CD4-positive, alpha-beta T cell treated with Interleukin-17A for 1 hour (primary cell): ENCODE measurements at regions not wholly inside any gene's neighbourhood (a gene's known extent, or its start where the extent isn't known, plus 50 kb on each side); places are given as distances from the start of the nearest gene placed in this dataset.
"Not testable (repeated sequence)": the region's sequence is repeated elsewhere in the genome, so short reads cannot be mapped to it uniquely, and the experiment has no call there.

Experiments used
- DNase-seq: peaks from one replicate; pipeline ENCODE4 v3.0.0-alpha.2; 2020

DNA sequence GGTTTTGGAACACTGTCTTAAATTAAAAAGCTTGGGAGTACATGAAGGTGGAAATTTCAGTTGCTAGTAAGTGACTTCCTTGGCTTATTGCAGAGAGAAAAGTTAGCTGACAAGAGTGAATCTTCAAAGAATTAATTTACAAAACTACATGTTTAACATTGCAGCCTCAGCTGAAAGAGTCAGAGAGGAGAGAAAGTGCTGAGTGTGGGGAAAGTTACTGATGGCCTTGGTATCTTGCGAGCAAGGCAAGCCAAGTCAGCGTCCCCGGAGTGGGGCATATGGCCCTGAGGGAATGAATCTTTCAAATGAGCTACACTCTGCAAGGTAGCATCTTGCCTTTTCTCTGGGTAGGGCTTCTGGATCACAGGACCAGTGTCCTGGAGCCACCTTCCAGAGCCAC is 131.3 kb downstream of the LPIN1 start:
- DNase-seq = no peak

DNA sequence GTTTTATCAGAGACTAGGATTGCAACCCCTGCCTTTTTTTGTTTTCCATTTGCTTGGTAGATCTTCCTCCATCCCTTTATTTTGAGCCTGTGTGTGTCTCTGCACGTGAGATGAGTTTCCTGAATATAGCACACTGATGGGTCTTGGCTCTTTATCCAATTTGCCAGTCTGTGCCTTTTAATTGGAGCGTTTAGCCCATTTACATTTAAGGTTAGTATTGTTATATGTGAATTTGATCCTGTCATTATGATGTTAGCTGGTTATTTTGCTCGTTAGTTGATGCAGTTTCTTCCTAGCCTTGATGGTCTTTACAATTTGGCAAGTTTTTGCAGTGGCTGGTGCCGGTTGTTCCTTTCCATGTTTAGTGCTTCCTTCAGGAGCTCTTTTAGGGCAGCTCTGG is 138.8 kb downstream of the LPIN1 start:
- DNase-seq = not testable (repeated sequence)

DNA sequence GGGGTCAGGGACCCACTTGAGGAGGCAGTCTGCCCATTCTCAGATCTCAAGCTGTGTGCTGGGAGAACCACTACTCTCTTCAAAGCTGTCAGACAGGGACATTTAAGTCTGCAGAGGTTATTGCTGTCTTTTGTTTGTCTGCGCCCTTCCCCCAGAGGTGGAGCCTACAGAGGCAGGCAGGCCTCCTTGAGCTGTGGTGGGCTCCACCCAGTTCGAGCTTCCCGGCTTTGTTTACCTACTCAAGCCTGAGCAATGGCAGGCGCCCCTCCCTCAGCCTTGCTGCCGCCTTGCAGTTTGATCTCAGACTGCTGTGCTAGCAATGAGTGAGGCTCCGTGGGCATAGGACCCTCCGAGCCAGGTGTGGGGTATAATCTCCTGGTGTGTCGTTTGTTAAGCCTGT is 140.5 kb downstream of the LPIN1 start:
- DNase-seq = not testable (repeated sequence)

DNA sequence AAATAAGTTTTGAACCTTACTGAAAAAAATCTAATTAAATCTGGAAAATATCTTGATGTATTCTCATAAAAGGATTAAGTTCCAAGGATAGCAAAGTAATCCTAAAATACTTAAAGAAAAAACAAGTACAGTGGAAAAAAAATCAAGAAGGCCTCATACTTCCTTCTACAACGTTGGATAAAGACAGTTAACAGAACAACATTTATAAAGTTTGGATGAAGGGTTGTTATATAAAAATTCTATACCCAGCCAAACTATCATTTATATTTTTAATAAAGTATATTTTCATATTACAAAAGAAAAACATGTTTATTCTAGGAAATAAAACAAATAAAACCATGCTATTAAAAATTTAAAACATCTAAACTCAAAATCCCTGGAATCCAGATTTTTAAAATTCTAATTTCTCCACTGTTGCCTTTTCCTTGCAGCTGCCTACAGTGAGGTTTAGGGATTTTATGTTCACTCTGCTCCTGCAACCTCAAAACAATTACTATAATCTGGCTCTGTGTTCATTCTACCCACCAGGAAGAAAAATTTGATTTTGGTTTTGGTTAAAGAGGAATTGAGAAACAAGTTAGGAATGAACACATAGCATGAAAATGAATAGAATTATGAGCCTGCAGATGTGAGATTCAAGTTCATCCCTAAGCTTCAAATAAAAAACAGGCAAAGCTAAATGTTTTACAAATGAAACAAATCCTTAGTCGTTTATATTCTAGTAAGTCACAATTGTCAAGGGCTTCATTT is 142.8 kb downstream of the LPIN1 start:
- DNase-seq = no peak

DNA sequence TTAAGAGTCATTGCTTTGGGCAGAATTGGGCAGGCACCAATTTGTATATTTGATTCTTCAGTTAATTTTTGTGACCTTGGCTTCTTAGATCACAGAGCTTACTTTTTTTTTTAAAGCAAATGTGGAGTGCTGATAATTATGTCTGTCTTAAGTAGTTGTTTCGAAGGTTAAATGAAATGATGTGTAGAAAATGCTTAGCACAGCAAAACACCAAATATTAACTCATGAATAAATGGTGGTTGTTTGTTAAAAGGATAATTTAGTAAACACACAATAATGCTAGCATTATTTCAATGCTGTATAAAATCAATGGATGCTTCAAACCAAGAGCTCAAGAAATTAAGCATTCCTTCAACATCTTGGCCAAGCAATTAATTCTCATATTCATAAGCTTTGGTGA is 143.4 kb downstream of the LPIN1 start:
- DNase-seq = no peak

DNA sequence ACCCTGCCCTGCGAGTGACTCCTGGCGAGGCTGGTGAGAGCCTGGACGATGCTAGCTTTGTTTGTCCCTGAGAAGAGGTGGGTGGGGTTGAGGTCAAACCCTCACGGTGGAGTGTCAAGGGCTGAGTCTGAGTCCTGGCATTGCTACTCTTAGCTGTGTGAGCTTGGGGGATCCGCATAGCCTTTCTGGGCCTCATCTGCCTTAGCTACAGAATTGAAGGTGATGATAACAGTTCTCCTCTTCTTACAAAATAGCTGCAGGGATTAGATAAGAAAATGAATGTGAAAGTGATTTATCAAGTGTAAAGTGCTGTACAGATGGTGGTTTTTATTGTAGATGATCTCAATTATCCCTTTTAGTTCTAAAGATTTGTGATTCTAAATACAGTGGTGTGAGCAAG is 144.6 kb downstream of the LPIN1 start:
- DNase-seq = no peak

DNA sequence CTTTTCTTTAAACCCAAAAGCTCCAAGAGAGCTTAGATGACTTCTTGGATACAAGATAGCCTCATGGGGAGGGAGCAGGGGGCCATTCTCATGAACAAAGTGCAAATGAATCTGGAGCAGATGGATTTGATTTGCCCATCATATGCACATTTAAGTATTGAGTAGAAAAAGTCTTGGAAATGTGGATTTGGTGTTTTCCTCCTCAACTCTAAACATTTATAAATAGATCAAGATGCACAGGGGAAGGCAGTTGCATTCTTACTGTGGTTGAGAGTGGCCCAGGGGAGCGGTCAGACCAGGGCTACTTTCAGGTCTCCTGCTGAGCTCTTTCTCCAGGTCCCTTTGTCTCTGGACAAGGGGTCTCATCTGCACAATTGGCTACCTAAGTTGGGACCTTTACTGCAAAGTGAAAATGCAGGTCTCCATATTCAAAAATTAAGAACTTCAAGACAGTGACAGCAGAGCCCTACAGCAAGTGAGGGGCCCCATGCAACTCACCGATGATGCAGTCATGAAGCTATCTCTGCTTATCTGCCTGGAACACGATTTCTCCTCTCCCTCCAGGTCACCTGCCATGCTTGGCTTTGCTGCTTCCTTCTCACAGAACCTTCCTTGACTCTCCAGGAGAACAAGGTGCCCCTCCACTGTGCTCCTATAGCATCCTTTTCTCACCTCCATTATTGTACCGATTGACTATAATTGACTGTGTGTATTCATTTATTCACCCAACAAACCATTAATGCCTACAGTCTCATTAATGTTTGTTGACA is 145.4 kb downstream of the LPIN1 start:
- DNase-seq = no peak

DNA sequence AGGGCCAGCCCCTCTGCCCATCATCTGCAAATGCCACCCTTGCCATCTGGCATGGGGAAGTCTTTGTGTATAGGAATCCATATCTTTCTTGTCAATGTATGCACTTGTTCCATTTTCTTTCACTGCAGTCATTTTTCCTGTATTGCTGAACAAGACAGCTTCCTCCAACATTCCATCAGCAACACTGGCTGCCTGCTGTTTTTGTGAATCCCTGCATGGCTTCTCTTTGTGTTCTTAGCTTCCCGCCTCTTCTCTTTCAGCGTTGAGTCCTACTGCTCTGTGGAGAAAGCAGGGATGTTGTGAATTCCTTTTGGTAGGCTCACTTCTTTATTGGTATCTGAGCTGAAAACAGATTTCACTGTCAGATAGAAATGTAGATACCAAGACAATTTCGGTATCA is 150.0 kb downstream of the LPIN1 start:
- DNase-seq = no peak

DNA sequence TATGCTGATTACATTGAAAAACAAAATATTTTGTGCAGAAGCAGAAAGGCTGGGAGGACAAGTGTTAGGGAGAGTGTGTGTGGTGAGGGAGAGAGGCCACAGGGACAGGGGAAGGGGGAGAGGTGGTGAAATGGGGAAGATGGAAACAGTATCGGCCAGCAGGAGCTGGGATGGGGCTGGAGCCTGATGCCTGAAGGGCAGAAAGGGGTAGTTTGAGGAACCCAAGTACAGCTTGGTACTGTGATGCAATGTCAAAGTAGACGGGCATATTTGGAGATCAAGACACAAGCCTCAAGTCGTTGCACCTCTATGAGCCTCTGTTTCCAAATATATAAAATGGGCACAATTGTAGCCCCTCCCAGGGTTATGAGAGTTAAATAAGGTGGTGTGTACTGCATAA is 152.1 kb downstream of the LPIN1 start:
- DNase-seq = no peak

DNA sequence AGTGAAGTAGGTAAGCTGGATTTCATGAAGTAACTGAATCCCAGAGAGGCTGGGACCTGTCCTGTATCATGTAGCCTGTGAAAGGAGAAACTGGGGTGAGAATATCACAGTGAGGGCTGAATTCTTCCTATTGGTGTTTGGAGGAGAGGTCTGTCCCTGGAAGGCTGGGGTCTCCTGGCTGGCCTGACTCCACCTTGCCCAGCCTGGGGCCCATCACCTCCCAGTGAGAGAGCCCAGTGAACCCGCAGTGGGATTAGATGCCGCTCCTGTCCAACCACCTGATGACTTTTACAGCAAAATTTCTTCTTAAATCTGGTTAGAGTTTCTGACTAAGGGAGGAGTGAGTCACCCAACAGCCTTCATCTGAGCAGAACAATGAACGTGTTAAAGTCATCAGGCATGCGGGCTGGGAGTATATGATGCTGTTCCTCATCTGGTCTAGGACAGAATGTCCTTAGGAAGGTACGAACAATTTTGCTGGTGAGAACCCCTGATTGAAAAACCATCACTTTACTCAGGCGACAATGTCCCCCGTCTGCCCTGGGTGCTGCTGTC is 152.9 kb downstream of the LPIN1 start:
- no peak for DNase-seq

DNA sequence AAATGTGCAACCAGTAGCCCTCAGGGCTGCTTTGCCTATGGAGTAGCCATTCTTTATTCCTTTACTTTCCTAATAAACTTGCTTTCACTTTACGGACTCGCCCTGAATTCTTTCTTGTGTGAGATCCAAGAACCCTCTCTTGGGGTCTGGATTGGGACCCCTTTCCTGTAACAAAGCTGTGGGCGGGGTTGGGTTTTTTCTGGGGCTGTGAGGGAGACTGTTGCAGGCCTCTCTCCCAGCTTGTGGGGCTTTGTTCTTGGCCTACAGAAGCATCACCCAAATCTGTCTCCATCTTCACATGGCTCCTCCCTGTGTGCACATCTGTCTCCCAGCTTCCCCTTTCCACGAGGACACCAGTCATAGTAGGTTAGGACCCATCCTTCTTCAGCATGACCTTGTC is 154.5 kb downstream of the LPIN1 start:
- DNase-seq = not testable (repeated sequence)

DNA sequence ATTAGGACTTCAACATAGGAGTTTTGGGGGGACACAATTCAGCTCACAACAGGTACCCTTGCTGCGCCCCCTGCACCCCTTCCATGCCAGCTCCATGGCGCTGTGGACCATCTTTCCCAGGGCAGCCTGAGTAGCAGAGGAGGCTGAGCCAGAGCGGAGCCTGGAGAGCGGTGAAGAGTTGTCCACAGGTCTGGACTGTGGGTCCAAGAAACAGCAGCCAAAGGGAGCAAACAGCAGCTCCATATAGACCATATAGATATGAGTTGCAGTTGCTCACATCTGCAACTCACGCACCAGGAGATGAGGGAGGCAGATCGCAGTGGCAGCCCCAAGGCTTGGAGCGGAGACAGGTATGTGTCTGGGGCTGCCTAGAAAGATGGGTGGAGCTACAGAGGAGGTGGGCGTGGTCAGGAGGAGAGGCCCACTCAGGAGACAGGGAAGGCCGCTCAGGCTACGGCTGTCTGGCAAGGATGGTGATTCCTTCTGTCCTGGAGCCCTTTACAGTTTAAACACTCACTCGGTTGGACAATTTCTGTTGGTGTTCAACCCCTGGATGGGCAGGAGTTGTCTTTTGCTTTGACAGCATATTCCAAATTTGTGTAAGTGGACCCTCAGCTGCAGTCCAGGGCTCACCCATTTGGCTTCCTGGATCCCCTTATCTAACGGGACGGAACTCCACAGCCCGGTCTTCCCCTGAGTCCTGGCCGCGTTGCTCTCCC is 155.1 kb downstream of the LPIN1 start:
- no peak for DNase-seq

DNA sequence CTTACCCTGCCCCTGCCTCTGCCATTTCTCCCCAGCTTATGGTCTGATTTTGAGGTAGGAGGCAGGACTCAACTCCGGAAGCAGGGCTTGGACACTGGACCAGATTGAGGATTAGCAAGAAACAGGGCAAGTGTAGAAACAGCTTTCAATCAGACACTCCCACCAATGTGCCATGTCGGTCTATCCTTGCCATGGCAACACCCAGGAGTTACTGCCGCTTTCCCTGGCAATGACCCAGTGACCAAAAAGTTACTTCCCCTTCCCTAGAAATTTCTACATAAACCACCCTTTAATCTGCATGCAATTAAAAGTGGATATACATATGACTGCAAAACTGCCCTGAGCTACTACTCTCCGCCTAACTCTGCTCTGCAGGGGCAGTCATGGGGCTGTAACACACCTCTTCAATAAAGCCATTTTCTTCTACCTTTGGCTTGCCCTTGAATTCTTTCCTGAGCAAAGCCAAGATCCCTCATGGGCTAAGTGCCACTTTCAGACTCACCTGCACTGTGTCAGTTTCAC is 156.7 kb downstream of the LPIN1 start:
- peak; percentile 5 for DNase-seq

DNA sequence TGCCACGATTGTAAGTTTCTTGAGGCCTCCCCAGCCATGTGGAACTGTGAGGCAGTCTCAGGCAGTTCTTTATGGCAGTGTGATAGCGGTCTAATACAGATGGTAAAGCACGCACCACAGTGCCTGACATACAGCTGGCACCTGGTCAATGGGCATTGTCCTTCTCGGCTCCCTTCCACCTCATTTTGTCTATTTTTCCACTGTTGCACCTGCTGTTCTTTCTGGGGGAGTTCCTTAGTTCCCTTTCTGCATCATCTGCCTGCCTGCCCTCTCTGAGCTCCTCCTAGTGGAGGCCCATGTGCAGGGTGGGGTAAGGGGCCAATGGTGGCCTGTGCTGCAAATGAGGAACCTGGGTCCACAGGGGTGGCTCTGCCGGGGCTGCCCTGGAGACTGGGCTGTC is 157.6 kb downstream of the LPIN1 start:
- no peak for DNase-seq

DNA sequence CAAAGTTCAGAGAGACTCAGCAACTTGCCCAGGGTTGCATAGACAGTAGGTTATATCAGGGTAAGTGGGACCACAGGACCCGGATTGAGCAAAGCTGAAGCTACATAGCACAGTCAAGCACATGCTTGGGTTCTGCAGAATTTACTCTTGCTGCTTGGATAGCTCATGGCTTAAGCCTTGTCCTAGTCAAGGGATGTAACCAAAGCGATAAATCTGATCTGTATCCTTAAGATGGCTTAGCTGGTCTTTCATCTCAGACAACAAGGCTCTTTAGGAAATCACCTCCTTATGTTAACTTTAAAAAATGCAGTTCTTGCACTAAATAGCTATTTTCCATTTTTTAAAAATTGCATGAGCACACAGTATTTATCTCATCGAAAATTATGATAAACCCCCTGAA is 158.5 kb downstream of the LPIN1 start:
- DNase-seq = no peak

DNA sequence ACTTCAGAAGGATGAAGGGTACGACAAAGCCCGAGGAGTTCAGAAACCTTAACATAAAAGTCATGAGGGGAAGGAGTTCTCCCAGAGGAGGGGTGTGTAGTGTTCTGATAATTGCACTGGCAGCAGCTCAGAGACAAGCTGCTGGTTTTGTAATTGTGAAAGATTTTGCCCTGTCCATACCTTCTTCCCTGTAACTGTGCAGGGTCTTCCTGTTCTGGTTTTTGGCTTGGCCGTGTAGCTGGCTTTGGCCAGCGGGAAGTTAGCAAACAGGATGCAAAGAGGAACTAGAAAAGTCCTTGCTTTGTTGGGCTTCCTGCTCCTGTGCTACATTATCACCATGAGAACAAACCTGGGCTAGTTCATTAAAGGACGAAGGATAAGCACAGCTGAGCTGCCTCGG is 160.8 kb downstream of the LPIN1 start:
- no peak for DNase-seq

DNA sequence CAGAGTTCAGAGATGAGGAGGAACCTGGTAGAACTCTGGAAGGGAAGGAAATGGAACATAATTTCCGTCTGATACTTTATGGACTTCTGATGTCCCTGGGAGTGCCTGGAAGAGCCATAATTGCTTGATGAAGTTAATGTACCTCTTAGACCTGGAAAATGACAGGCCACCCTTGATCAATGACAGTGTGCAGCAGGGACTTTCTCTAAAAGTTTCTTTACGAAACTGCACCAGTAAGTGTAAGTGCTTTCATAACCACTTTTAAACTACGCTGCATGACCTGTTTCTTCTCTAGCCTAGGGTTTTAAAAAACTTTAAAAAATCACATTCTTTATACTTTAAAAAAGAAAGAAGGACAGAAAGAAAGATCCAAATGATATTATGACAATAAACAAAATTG is 164.5 kb downstream of the LPIN1 start:
- DNase-seq = no peak

DNA sequence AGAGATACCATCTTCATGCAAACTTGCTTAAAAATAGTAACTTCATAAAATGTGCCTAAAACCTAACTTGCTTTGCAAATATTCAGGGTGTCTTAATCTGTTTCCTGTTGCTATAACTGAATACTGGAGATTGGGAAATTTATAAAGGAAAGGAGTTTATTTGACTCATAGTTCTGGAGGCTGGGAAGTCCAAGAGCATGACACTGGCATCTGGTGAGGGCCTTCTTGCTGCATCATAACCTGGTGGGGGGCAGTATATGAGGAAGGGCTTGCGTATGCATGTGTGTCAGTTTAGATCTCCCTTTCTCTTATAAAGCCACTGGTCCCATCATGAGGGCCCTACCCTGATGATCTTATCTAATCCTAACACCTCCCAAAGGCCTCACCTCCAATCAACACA is 166.5 kb downstream of the LPIN1 start:
- DNase-seq = no peak

DNA sequence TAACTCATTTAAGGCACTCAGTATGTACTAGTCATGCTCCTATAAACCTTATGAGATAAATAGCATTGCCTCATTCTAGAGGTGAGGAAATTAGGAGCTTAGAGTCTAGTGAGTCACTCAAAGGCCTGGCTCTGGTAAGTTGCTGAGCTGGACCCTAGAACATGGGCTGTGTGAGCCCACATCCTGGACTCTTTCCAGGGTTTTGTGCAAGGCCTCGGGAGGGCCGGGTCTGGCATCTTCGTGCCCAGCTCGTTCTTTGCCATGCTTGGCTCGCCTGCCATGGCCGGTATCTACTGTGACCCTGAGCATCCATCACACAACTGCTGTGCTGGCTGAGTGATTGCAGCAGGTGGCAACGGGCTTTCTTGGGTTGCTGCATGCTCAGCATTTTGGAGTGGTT is 168.0 kb downstream of the LPIN1 start:
- no peak for DNase-seq

DNA sequence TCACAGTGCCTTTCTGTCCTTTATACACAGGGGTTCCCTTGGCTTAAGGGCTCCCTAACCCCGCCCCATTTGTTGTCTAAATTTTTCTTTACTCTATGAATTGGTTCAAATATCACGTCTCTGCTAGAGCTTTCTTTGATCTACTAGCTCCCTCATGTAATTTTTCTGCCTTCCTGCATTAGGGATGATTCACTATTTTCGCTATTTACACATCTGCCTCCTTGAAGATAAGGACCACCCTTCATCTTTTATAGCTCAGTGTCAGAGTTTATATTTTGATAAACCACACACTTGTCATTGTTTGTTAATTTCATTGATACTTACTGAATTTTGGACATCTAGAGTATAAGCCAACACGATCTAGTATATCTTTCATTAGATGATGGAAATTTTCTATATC is 169.2 kb downstream of the LPIN1 start:
- DNase-seq = no peak

DNA sequence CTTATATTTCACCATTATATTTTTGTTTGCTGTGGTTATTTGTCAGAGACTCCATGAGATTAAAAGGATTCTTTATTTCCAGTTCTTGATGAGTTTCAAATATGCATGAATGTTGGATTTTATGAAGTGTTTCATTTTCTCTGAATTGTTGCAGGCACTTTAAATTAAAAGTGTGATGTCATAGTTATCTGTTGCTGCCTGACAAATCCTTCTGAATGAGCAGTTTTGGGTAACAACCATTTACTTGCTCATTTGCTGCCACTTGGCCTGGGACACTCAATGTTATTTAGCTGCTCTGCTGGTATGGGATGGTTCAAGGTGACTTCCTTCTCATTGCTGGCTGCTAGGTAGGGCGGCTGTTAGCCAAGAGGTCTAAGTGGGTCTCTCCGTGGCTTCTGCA is 173.5 kb downstream of the LPIN1 start:
- DNase-seq = no peak

DNA sequence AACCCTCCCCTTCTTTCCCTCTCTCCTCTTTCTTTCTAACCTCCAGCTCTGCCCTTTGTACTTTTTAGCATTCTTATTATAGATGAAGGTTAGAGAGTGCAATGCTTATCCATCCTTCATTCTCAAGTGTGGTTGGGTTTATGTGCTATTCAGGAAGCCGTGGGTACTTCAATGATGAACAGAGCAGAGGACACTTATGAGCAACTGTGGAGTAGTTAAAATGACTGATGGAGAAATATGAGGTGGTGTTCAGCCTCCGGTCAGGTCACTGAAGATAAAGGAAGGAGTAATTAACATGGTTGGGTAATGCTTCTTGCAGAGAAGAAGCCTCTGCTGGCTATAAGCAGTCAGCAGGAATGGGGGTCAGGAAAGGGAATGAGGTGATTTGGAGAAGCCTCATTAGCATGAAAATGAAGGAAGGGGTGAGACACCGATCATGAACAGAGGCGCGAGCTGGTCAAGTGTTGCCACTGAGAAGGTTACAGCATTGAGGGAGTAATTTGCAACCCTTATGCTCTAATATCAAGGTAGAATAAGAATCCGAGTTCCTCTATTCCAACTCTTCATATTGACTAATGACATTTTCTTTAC is 174.7 kb downstream of the LPIN1 start:
- no peak for DNase-seq

DNA sequence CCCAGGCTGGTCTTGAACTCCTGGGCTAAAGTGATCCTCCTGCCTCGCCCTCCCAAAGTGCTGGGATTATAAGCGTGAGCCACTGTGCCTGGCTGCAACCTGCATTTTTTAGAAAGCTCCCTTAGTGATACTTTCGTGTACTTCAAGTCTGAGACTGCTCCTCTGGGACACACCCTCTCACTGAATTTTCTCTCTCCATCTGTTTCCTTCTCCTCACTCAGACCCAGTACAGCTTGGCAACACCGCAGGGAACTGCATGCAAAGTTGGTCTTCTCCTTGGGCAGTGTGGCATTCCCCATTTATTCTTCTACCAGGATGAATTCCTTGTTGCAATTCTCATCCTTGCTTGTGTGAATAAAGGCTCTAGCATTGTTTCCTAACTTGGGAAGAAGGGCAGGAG is 175.9 kb downstream of the LPIN1 start:
- no peak for DNase-seq
